B cell (primary cell): ENCODE measurements at regions not wholly inside any gene's neighbourhood (a gene's known extent, or its start where the extent isn't known, plus 50 kb on each side); places are given as distances from the start of the nearest gene placed in this dataset.

Source experiments
- CTCF ChIP-seq: fragments of 200-600 bp; IDR thresholded peaks from one replicate; pipeline ENCODE4 v1.8.0; 2022; ENCODE audit warnings: antibody characterized with exemption, mild to moderate bottlenecking
- EZH2 ChIP-seq: IDR thresholded peaks from 2 replicates; pipeline ENCODE4 v1.6.1; 2012; ENCODE audit warnings: borderline replicate concordance, low read depth, mild to moderate bottlenecking, moderate library complexity, low read length; ENCODE audit not compliant: insufficient read depth, poor library complexity, severe bottlenecking

- TF ChIP-seq CTCF (no peak), EZH2 (no peak)
Measured at GRCh38 chr7:52150952-52151351, 834.3 kb upstream of the COBL start.
